ENCODE measurements at regions not wholly inside any gene's neighbourhood (a gene's known extent, or its start where the extent isn't known, plus 50 kb on each side); places are given as distances from the start of the nearest gene placed in this dataset.

DNA sequence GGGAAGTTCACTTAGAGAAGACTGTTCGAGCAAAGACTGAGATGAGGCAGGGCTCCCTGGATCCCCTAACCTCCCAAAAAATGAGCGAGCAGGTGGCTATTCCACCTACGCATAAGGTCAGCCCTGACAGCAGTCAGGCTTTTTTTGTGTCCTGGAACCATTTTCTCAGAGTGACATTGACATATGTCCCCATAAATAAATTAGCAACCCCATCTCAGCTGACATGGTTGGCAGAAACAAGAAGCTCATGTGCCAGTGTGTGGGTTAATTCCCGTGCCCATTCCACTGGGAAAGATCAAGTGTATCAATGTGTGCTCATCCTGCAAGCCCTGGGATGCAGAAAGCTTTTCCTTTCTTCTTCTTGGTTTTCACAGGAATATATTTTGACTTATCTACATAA, 740.4 kb upstream of the CELF4 start:
- no peaks in the 10 kb centered on the region for H3K4me1 ChIP-seq (ENCODE audit: insufficient read depth)
- intact Hi-C loops (cut with DNase I), result no loop called here
- H3K27ac ChIP-seq, result no peak overlapping the region
- DNase-seq, result no peak
- H3K4me3 ChIP-seq, result no peak overlapping the region
- WGBS, 3 donors, result 83 to 96% (median 87%) methylated on average over 4 of the region's 4 CpGs
- H3K36me3 ChIP-seq, result no peaks in the 10 kb centered on the region
- H3K27me3 ChIP-seq, result no peaks in the 10 kb centered on the region
- H3K9me3 ChIP-seq, result no peaks in the 10 kb centered on the region
- no peak for TF ChIP-seq EP300 (IDR thresholded peaks at IDR 0.05)
- TF ChIP-seq POLR2A (IDR thresholded peaks at IDR 0.05), result no peak

DNA sequence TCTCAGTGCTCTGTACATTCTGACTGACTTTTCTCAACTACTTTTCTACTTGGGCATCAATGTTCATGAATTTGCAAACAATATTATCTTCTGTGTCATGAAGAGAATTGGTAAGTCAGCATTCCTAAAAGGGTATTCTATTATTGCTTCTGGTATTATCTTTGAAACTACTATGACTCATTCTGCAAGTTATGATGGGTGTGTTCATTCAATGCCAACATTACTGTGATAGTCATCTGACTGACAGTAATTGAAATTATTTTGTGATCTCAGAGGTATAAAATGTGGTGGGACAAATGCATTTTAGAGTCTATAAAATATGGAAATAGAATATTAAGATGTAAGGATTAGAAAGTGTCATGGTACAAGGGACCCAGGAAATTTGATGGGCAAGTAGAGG, 736.0 kb upstream of the CELF4 start:
- no peak overlapping the region for H3K27ac ChIP-seq
- H3K9me3 ChIP-seq, result no peaks in the 10 kb centered on the region
- H3K4me3 ChIP-seq, result no peak overlapping the region
- no peaks in the 10 kb centered on the region for H3K27me3 ChIP-seq
- intact Hi-C loops (cut with DNase I), result no loop called here
- no peaks in the 10 kb centered on the region for H3K4me1 ChIP-seq (ENCODE audit: insufficient read depth)
- TF ChIP-seq, protein P1, sequence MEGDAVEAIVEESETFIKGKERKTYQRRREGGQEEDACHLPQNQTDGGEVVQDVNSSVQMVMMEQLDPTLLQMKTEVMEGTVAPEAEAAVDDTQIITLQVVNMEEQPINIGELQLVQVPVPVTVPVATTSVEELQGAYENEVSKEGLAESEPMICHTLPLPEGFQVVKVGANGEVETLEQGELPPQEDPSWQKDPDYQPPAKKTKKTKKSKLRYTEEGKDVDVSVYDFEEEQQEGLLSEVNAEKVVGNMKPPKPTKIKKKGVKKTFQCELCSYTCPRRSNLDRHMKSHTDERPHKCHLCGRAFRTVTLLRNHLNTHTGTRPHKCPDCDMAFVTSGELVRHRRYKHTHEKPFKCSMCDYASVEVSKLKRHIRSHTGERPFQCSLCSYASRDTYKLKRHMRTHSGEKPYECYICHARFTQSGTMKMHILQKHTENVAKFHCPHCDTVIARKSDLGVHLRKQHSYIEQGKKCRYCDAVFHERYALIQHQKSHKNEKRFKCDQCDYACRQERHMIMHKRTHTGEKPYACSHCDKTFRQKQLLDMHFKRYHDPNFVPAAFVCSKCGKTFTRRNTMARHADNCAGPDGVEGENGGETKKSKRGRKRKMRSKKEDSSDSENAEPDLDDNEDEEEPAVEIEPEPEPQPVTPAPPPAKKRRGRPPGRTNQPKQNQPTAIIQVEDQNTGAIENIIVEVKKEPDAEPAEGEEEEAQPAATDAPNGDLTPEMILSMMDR (IDR thresholded peaks at IDR 0.05), result no peak
- no peak for TF ChIP-seq EP300 (IDR thresholded peaks at IDR 0.05)
- TF ChIP-seq POLR2A (IDR thresholded peaks at IDR 0.05), result no peak
- DNase-seq, result no peak
- no peaks in the 10 kb centered on the region for H3K36me3 ChIP-seq

DNA sequence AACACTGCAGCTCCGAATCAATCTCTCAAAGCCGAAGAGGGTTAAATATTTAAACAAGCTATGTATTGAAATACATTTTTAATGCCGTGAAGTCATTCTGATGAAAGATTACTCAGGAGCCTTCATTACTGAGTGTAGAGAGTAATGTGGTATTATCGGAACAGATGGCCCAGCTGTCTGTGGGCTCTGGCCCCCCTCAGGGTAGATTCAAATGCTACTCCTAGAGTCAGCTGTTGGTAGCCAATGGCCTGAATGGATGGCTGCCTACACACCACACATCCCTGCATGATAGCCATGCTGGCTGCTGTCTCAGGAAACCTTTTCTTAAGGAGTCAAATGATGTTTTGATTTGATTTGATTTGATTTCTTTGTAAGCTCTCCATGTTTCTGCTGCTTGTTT, 732.3 kb upstream of the CELF4 start:
- Histone ChIP-seq H3K36me3 (no peaks in the 10 kb centered on the region), H3K27me3 (no peaks in the 10 kb centered on the region), H3K27ac (no peak overlapping the region), H3K4me1 (ENCODE audit: insufficient read depth) (no peaks in the 10 kb centered on the region), H3K4me3 (no peak overlapping the region), H3K9me3 (no peaks in the 10 kb centered on the region)
- no peak for DNase-seq
- no peak for TF ChIP-seq EP300 (IDR thresholded peaks at IDR 0.05)
- no peak for TF ChIP-seq POLR2A (IDR thresholded peaks at IDR 0.05)
- TF ChIP-seq, protein P1 (IDR thresholded peaks at IDR 0.05), result no peak
- intact Hi-C loops (cut with DNase I), result no loop called here
- WGBS, 3 donors, result 87 to 92% (median 89%) methylated on average over 4 of the region's 4 CpGs

DNA sequence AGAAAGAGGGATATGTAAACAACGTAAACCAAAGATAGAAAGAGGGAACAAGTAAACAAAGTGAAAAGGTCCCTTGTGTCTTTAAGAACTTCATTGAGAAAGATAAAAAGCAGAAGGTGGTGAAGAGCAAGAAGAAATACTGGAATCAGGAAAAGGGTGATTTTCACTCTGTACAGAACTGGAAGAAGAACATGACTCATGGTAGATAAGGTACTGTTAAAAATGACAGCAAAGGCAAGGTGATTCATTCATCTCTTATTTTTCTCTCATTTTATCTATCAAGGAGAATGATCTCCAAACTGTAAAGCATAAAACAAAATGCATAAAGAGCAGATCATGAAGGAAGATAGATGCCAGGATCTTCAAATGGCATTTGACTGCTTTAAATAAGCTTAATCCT, 724.6 kb upstream of the CELF4 start:
- Histone ChIP-seq H3K27ac (no peak overlapping the region), H3K4me1 (ENCODE audit: insufficient read depth) (no peaks in the 10 kb centered on the region), H3K36me3 (no peaks in the 10 kb centered on the region), H3K4me3 (no peak overlapping the region), H3K9me3 (no peaks in the 10 kb centered on the region), H3K27me3 (no peaks in the 10 kb centered on the region)
- intact Hi-C loops (cut with DNase I), result no loop called here
- TF ChIP-seq, protein P1 (IDR thresholded peaks at IDR 0.05), result no peak
- TF ChIP-seq POLR2A (IDR thresholded peaks at IDR 0.05), result no peak
- WGBS, 3 donors, result 72 to 91% (median 75%) methylated on average over 1 of the region's 1 CpG
- no peak for DNase-seq

DNA sequence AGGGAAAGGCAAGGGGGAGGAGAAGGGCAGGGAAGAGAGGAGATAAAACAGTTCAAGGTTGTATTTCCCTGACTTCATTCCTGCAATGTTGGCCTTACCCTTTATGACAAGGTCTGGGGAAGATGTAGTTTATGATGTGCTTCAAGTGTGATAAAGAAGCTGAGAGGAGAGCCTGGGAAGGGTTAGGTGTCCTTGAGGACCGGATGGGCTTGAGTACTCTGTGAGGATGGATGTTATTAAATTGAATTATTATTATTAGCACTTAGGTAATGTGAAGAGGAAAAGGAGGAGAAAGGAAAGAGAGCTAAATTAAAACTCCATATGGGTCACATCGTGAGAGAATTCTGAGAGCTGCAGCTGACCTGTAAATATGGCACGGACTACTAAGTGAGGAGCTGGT, 719.4 kb upstream of the CELF4 start:
- 3 to 11% (median 6%) methylated on average over 3 of the region's 3 CpGs for WGBS, 3 donors
- H3K27ac ChIP-seq, result no peak overlapping the region
- no peak for TF ChIP-seq POLR2A (IDR thresholded peaks at IDR 0.05)
- TF ChIP-seq EP300 (IDR thresholded peaks at IDR 0.05), result no peak
- H3K27me3 ChIP-seq, result no peaks in the 10 kb centered on the region
- intact Hi-C loops (cut with DNase I), result no loop called here
- no peak overlapping the region for H3K4me3 ChIP-seq
- no peaks in the 10 kb centered on the region for H3K36me3 ChIP-seq
- no peaks in the 10 kb centered on the region for H3K4me1 ChIP-seq (ENCODE audit: insufficient read depth)
- no peaks in the 10 kb centered on the region for H3K9me3 ChIP-seq
- DNase-seq, result no peak

DNA sequence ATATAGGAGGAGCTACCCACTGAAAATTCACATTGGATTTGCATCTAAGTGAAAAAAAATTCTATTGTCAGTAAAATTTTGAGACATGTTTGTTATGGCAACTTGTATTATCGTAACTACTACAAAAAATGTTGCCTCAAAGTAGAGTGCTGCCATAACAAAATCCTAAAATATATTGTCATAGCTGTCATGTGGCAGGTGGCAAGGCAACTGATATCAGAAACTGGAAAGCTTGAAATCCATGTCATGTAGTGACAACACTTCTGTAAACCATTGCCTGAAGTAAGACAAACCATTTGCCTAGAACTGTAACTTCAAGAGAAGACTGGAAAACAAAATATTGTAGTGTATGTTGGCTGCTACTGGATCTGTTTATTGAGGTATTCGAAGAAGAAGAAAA, 697.5 kb upstream of the CELF4 start:
- WGBS, 3 donors, result 48 to 85% (median 64%) methylated on average over 2 of the region's 2 CpGs
- intact Hi-C loops (cut with DNase I), result no loop called here
- no peak overlapping the region for H3K27ac ChIP-seq

More for the DNA sequence above, 697.5 kb upstream of the CELF4 start:
- Histone ChIP-seq H3K36me3 (no peaks in the 10 kb centered on the region), H3K4me3 (no peak overlapping the region), H3K4me1 (ENCODE audit: insufficient read depth) (no peaks in the 10 kb centered on the region), H3K27me3 (no peaks in the 10 kb centered on the region), H3K9me3 (no peaks in the 10 kb centered on the region)
- TF ChIP-seq EP300 (IDR thresholded peaks at IDR 0.05) (no peak), POLR2A (IDR thresholded peaks at IDR 0.05) (no peak)
- TF ChIP-seq, protein P1 (IDR thresholded peaks at IDR 0.05), result no peak
- no peak for DNase-seq

Data from ovary (tissue), 7 donors.